PC-3 (cell line): ENCODE measurements at regions not wholly inside any gene's neighbourhood (a gene's known extent, or its start where the extent isn't known, plus 50 kb on each side); places are given as distances from the start of the nearest gene placed in this dataset.
"Not testable (repeated sequence)": the region's sequence is repeated elsewhere in the genome, so short reads cannot be mapped to it uniquely, and the experiment has no call there.

Experiments used
- ATAC-seq: fragments of 200-7000 bp; cut with Tn5 transposase; 2 replicates; pipeline ENCODE4 v1.9.1; 2020; ENCODE audit warnings: mild to moderate bottlenecking, moderate library complexity
- BruUV-seq: library from RNA; stranded (reverse); fragments of 400-500 nt; replicated peaks from 2 replicates; lab custom pipeline; 2021; lab: Mats Ljungman, UMichigan
- CTCF ChIA-PET: fragments of 300-600 bp; sonication (Branson Sonifier 250); formaldehyde crosslinking; loops from one replicate; lab custom pipeline; 2022; ENCODE audit warnings: antibody characterized with exemption; lab: Charles Lee
- POLR2A ChIA-PET: fragments of 300-600 bp; sonication (Branson Sonifier 250); formaldehyde crosslinking; loops from one replicate; lab custom pipeline; 2022; ENCODE audit warnings: antibody characterized with exemption; ENCODE audit not compliant: unreplicated experiment; lab: Charles Lee
- DNase-seq: peaks from one replicate; pipeline ENCODE4 v3.0.0-alpha.2; 2015
- H2AFZ ChIP-seq: fragments of 300-600 bp; sonication (generic); 2 replicates; pipeline ENCODE4 v1.6.0; 2016; ENCODE audit warnings: antibody characterized with exemption, low read length
- H3F3A ChIP-seq: fragments of 300-600 bp; sonication (generic); one replicate; pipeline ENCODE4 v1.6.0; 2017; ENCODE audit warnings: antibody characterized with exemption, low read length, control low read depth, mild to moderate bottlenecking; ENCODE audit not compliant: unreplicated experiment
- H3K27ac ChIP-seq: fragments of 300-600 bp; sonication (generic); 2 replicates; pipeline ENCODE4 v1.5.1; 2016; ENCODE audit warnings: mild to moderate bottlenecking, low read length
- H3K27me3 ChIP-seq: fragments of 300-600 bp; sonication (generic); 2 replicates; pipeline ENCODE4 v1.6.1; 2016; ENCODE audit warnings: low read length, mixed read lengths
- H3K36me3 ChIP-seq: fragments of 300-600 bp; sonication (generic); 2 replicates; pipeline ENCODE4 v1.6.1; 2016; ENCODE audit warnings: low read depth, mixed run types, low read length, mixed read lengths
- H3K4me1 ChIP-seq: fragments of 300-600 bp; sonication (generic); 2 replicates; pipeline ENCODE4 v1.5.1; 2016; ENCODE audit warnings: low read length; ENCODE audit not compliant: insufficient read depth
- H3K4me2 ChIP-seq: fragments of 300-600 bp; sonication (generic); 2 replicates; pipeline ENCODE4 v1.6.0; 2016; ENCODE audit warnings: low read length
- H3K4me3 ChIP-seq: fragments of 300-600 bp; sonication (generic); 2 replicates; pipeline ENCODE4 v1.5.1; 2016; ENCODE audit warnings: mild to moderate bottlenecking, low read length, mixed read lengths
- H3K79me2 ChIP-seq: fragments of 300-600 bp; sonication (generic); 2 replicates; pipeline ENCODE4 v1.6.1; 2017; ENCODE audit warnings: low read length, mixed read lengths
- H3K9ac ChIP-seq: fragments of 300-600 bp; sonication (generic); 2 replicates; pipeline ENCODE4 v1.6.0; 2016; ENCODE audit warnings: mild to moderate bottlenecking, low read length
- H3K9me2 ChIP-seq: fragments of 300-600 bp; sonication (generic); replicated peaks from 2 replicates; pipeline ENCODE4 v1.6.1; 2016; ENCODE audit warnings: mixed run types, low read length, mixed read lengths
- H3K9me3 ChIP-seq: fragments of 300-600 bp; sonication (generic); 2 replicates; pipeline ENCODE4 v1.6.1; 2016; ENCODE audit warnings: low read length, mixed read lengths
- H4K20me1 ChIP-seq: fragments of 300-600 bp; sonication (generic); 2 replicates; pipeline ENCODE4 v1.6.1; 2016; ENCODE audit warnings: low read length, mixed read lengths
- EZH2 ChIP-seq: fragments of 300-600 bp; sonication (generic); IDR thresholded peaks from one replicate; pipeline ENCODE4 v1.6.1; 2017; ENCODE audit warnings: antibody characterized with exemption, mild to moderate bottlenecking, low read length; ENCODE audit not compliant: unreplicated experiment
- EZH2phosphoT487 ChIP-seq: fragments of 300-600 bp; sonication (generic); IDR thresholded peaks from 2 replicates; pipeline ENCODE4 v1.6.1; 2018; ENCODE audit warnings: mild to moderate bottlenecking, antibody characterized with exemption, low read length, borderline replicate concordance
- intact Hi-C: fragments of 100-400 bp; cut with micrococcal nuclease; formaldehyde crosslinking; loops from 2 replicates; pipeline ENCODE4 v1.9.0; 2023
- TF ChIP-seq, protein P1 (sequence below): fragments of 300-600 bp; sonication (generic); conservative IDR thresholded peaks from 2 replicates; pipeline ENCODE4 v1.5.1; 2017; ENCODE audit warnings: antibody characterized with exemption, low read depth, mild to moderate bottlenecking, low read length

DNA sequence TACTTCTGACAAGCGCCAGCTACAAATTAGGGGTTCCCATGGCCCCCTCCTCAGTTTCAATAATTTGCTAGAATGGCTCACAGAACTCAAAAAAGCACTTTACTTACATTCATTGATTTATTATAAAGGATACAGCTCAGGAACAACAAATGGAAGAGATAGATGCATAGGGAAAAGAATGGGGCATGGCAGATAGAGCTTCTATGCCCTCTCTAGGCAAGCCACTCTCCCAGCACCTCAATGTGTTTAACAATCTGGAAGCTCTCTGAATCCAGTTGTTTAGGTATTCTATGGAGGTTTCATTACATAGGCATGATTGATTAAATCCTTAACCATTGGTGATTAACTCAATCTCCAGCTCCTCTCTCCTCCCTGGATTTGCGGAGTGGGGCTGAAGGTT, 184.5 kb upstream of the DAAM1 start:
- Histone ChIP-seq H3K9ac (no peak overlapping the region), H3K4me1 (no peaks in the 10 kb centered on the region), H3K27me3 (peaks cover 59% of the 10 kb centered on the region), H3K4me3 (no peak overlapping the region), H3K36me3 (no peaks in the 10 kb centered on the region), H3K27ac (no peak overlapping the region), H3K4me2 (no peak overlapping the region), H3K9me3 (no peaks in the 10 kb centered on the region; the same call in 1 of the 2 replicates), H3K9me2 (no peaks in the 10 kb centered on the region), H3F3A (no peaks in the 10 kb centered on the region), H3K79me2 (no peaks in the 10 kb centered on the region), H4K20me1 (no peaks in the 10 kb centered on the region), H2AFZ (no peak overlapping the region)
- ChIA-PET CTCF (interaction anchor here (1.1 kb wide), 1 partner anchor 503 kb away, joined by 4 read pairs; no protein-coding TSS in a partner anchor), POLR2A (no interaction called here)
- intact Hi-C loops: no loop called here
- peak; percentile 30 for DNase-seq
- ATAC-seq: no peak
- no TSS peak for BruUV-seq
- no peak for TF ChIP-seq EZH2
- TF ChIP-seq EZH2phosphoT487: no peak
- TF ChIP-seq, protein P1, sequence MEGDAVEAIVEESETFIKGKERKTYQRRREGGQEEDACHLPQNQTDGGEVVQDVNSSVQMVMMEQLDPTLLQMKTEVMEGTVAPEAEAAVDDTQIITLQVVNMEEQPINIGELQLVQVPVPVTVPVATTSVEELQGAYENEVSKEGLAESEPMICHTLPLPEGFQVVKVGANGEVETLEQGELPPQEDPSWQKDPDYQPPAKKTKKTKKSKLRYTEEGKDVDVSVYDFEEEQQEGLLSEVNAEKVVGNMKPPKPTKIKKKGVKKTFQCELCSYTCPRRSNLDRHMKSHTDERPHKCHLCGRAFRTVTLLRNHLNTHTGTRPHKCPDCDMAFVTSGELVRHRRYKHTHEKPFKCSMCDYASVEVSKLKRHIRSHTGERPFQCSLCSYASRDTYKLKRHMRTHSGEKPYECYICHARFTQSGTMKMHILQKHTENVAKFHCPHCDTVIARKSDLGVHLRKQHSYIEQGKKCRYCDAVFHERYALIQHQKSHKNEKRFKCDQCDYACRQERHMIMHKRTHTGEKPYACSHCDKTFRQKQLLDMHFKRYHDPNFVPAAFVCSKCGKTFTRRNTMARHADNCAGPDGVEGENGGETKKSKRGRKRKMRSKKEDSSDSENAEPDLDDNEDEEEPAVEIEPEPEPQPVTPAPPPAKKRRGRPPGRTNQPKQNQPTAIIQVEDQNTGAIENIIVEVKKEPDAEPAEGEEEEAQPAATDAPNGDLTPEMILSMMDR: peak; percentile 51

- POLR2A ChIA-PET, H4K20me1 ChIP-seq, intact Hi-C loops, H3K4me1 ChIP-seq, ATAC-seq, BruUV-seq, DNase-seq, CTCF ChIA-PET, H3F3A ChIP-seq, H3K9me2 ChIP-seq, H3K9ac ChIP-seq, H3K36me3 ChIP-seq, H3K4me2 ChIP-seq, H3K9me3 ChIP-seq, H3K79me2 ChIP-seq, H3K4me3 ChIP-seq, H2AFZ ChIP-seq, H3K27ac ChIP-seq: not testable (repeated sequence)
- peaks cover 58% of the 10 kb centered on the region for H3K27me3 ChIP-seq
Observed at GRCh38 chr14:59006179-59006578, 182.3 kb upstream of the DAAM1 start.

DNA sequence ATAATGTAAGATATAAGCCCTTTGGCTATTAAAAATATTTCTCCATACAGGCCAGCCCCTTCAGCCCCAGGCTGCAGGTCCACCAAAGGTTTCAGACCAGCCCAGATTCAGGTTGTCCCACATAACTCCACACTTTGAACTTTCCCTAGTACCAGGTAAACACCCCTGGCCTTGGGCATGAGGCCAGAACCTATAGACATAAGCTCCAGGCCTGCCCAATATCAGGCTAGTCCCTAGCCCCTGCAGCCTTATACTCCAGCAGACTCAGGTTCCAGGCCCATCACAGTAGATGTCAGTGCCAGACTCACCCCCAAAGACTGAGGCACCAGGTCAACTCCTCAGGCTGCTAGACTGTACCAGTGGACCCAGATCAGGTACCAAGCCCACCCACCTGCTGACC, 178.5 kb upstream of the DAAM1 start:
- no peak overlapping the region for H2AFZ ChIP-seq
- no peaks in the 10 kb centered on the region for H3F3A ChIP-seq
- H3K4me1 ChIP-seq: no peaks in the 10 kb centered on the region
- CTCF ChIA-PET: interaction anchor here (0.7 kb wide), 1 partner anchor 10 kb away, joined by 5 read pairs; no protein-coding TSS in a partner anchor
- ATAC-seq (no peak), DNase-seq (no peak)
- POLR2A ChIA-PET: no interaction called here
- no peaks in the 10 kb centered on the region for H3K79me2 ChIP-seq
- H3K36me3 ChIP-seq: 0 out of 2 replicates have a peak, but pooled peaks cover 4% of the 10 kb centered on the region
- H3K4me2 ChIP-seq: no peak overlapping the region
- H4K20me1 ChIP-seq: no peaks in the 10 kb centered on the region
- intact Hi-C loops: no loop called here
- no peak overlapping the region for H3K27ac ChIP-seq
- H3K9me3 ChIP-seq: peaks cover 8% of the 10 kb centered on the region
- no peak overlapping the region for H3K4me3 ChIP-seq
- H3K9ac ChIP-seq: no peak overlapping the region
- TF ChIP-seq EZH2phosphoT487 (no peak), EZH2 (no peak)
- TF ChIP-seq, protein P1: no peak
- BruUV-seq: no TSS peak
- H3K9me2 ChIP-seq: no peaks in the 10 kb centered on the region
- peaks cover 27% of the 10 kb centered on the region for H3K27me3 ChIP-seq
